Erythroblast (primary cell): ENCODE measurements at regions not wholly inside any gene's neighbourhood (a gene's known extent, or its start where the extent isn't known, plus 50 kb on each side); places are given as distances from the start of the nearest gene placed in this dataset.

ENCODE experiments used
- GATA1 ChIP-seq: IDR thresholded peaks from 2 replicates; pipeline ENCODE4 v1.6.1; 2011; ENCODE audit warnings: low read depth, mild to moderate bottlenecking, control low read depth, low read length, moderate library complexity
- POLR2A ChIP-seq: IDR thresholded peaks from 2 replicates; pipeline ENCODE4 v1.6.1; 2011; ENCODE audit warnings: mild to moderate bottlenecking, low read length

GRCh38 chrX:137427426-137427778 is 138.5 kb upstream of the ZIC3 start:
- TF ChIP-seq GATA1 (no peak), POLR2A (no peak)
